Lower leg skin (tissue), 3 donors: ENCODE measurements at regions not wholly inside any gene's neighbourhood (a gene's known extent, or its start where the extent isn't known, plus 50 kb on each side); places are given as distances from the start of the nearest gene placed in this dataset.

Source experiments
- CTCF ChIP-seq, 3 donors: fragments of 450-650 bp; IDR thresholded peaks; one replicate each; pipeline ENCODE4 v1.5.1; 2016; ENCODE audit warnings: antibody characterized with exemption in 3 of 3, mild to moderate bottlenecking in 3 of 3, moderate library complexity in 2 of 3
- POLR2A ChIP-seq, 2 donors: fragments of 450-650 bp; IDR thresholded peaks; one replicate each; pipeline ENCODE4 v1.6.1; 2016 to 2017; ENCODE audit warnings: antibody characterized with exemption in 2 of 2, mild to moderate bottlenecking in 1 of 2, moderate library complexity in 1 of 2

GRCh38 chr7:38122501-38122900 lies 55.5 kb upstream of the STARD3NL start:
- TF ChIP-seq CTCF (IDR thresholded peaks at IDR 0.05): no peak
- no peak for TF ChIP-seq POLR2A (IDR thresholded peaks at IDR 0.05)
